GM12891 (cell line): ENCODE measurements at regions not wholly inside any gene's neighbourhood (a gene's known extent, or its start where the extent isn't known, plus 50 kb on each side); places are given as distances from the start of the nearest gene placed in this dataset.

ENCODE experiments used
- DNase-seq: peaks from one replicate; pipeline ENCODE4 v3.0.0; 2011; ENCODE audit warnings: low spot score; ENCODE audit not compliant: insufficient read length
- FAIRE-seq: peaks from 2 replicates; lab custom pipeline; 2011; peaks lifted over from hg19 to GRCh38; lab: Jason Lieb, UNC
- PAX5 ChIP-seq: IDR thresholded peaks from 2 replicates; pipeline ENCODE4 v1.6.1; 2011; ENCODE audit warnings: low read length, moderate library complexity, mild to moderate bottlenecking; ENCODE audit not compliant: insufficient read depth, severe bottlenecking
- POLR2A ChIP-seq: IDR thresholded peaks from 2 replicates; pipeline ENCODE4 v1.6.1; 2011; ENCODE audit warnings: low read depth, low read length, control low read depth
- POLR2AphosphoS5 ChIP-seq: IDR thresholded peaks from 2 replicates; pipeline ENCODE4 v1.6.1; 2011; ENCODE audit warnings: low read depth, low read length, control low read depth
- POU2F2 ChIP-seq: IDR thresholded peaks from 2 replicates; pipeline ENCODE4 v1.6.1; 2011; ENCODE audit warnings: low read depth, mild to moderate bottlenecking, control low read depth, low read length, moderate library complexity
- SPI1 ChIP-seq: IDR thresholded peaks from 2 replicates; pipeline ENCODE4 v1.6.1; 2011; ENCODE audit warnings: low read depth, low read length, control low read depth
- TAF1 ChIP-seq: IDR thresholded peaks from 2 replicates; pipeline ENCODE4 v1.6.1; 2011; ENCODE audit warnings: low read depth, low read length, control low read depth

GRCh38 chr1:173426057-173426456 is 51.1 kb upstream of the PRDX6 start:
- no peak for TF ChIP-seq PAX5
- TF ChIP-seq POU2F2: no peak
- TF ChIP-seq POLR2A: no peak
- TF ChIP-seq POLR2AphosphoS5: no peak
- TF ChIP-seq SPI1: no peak
- TF ChIP-seq TAF1: no peak
- DNase-seq (no peak), FAIRE-seq (no peak)

- no peak for FAIRE-seq
- no peak for DNase-seq
- no peak for TF ChIP-seq PAX5
- no peak for TF ChIP-seq SPI1
- no peak for TF ChIP-seq POU2F2
- no peak for TF ChIP-seq TAF1
- no peak for TF ChIP-seq POLR2AphosphoS5
- no peak for TF ChIP-seq POLR2A
Observed at GRCh38 chr1:173427146-173428054, 49.7 kb upstream of the PRDX6 start.
